HG03060 (cell line): ENCODE measurements at regions not wholly inside any gene's neighbourhood (a gene's known extent, or its start where the extent isn't known, plus 50 kb on each side); places are given as distances from the start of the nearest gene placed in this dataset.

Experiments
- ATAC-seq: cut with Tn5 transposase; IDR thresholded peaks from one replicate; pipeline ENCODE4 v1.9.1; 2021; ENCODE audit warnings: low read depth, moderate number of reproducible peaks; ENCODE audit not compliant: unreplicated experiment

DNA sequence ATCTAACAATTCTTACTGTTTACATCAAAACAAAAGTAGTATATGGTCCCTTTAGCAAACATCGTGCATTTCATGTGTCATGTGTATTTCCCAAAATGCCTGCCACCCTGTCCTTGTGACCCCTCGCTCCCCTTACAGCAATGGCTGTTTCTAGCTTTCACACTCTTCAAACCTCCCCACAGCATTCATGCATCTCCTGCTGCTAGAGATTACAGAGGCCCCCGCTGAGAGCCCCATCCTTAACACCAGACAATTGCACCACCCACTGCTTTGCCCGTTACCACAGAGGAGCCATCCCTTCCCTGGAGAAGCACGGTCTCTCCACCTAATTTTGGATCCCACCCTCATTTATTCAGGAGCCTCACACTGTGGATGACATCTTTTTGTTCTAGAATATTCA lies 149.7 kb upstream of the IRX4 start:
- ATAC-seq = no peak

DNA sequence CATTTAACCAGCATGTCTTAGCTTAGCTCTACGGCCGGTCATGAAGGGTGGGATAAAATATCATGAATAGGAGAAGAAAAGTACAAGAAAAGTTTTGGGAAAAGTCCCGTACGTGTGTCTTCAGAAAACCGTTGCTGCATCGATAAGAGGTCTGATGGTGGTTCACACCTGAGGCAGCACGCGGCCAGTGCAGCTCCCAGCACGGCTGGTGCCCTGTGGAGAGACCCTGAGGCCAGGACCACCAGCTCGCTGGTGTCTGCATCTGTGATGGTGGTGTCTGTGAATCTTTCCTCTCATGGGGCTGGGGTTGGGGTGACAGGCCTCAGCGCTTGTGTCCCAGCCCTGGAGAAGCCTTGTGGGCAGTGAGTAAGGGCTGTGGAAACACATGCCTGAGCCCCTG lies 148.9 kb upstream of the IRX4 start:
- ATAC-seq = no peak

DNA sequence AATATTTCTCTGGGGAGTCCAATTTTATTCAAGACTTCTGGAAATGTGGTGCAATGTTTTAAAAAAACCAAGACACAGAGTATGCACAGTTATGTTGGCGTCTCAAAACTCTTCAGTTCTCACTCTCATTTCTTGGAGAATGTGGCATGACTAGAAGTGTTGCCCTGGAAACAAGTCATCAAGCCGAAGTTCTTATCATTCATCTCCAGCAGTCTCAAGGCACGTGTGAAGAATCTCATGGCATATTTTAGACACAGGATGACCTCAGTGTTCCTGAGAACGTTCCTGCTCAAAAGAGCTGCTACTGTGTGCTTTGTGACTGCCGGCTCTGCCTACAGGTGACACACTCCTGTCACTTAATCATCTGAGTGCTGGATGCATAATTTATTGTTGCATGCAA lies 147.4 kb upstream of the IRX4 start:
- ATAC-seq = no peak

GRCh38 chr5:2029206-2029605 lies 146.5 kb upstream of the IRX4 start:
- ATAC-seq = no peak

DNA sequence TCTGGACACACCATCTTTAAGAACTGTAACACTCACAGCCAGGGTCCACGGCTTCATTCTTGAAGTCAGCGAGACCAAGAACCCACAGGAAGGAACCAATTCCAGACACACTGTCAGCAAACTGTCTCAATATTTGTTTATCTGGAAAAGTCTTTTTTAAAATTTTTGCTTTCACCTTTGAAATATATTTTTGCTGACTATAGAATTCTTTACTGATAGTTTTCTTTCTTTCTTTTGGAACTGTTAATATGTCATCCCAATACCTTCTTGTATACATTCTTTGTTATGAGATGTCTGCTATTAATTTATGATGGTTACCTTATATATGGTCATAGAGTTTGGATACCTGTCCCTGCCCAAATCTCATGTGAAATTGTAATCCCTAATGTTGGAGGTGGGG lies 145.1 kb upstream of the IRX4 start:
- no peak for ATAC-seq

DNA sequence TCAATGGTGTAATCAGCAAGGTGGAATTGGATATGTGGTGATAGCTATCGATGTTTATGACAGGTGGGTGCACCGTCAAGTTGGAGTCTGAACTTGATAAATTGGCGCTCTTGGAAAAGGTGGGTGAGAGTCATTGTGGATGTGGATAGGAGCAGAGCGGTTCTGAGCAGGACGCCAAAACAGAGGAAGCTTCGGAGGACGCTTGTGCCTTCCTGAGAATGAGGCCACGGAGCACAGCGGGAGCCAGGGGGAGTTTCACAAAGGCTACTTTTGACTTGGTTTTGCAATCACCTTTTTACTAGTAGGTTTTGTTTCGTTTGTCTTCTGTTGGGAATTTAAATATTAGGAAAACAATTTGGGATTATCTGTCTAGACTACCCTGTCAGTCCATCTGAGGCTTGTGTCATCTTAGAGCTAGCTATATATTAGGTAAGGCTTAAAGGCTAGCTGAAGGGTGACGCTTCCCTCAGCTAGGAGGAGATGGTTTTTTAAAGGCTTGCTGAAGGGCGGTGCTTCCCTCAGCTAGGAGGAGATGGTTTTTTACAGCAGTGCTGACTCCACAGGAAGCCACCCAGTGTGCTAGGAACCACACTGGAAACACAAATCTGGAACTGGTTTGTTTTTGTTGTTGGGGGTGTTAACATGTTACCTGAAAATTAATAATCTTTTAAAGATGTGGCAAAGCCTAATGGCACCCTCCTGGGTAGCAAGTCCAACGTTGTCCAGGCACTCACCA lies 142.4 kb upstream of the IRX4 start:
- ATAC-seq = no peak

DNA sequence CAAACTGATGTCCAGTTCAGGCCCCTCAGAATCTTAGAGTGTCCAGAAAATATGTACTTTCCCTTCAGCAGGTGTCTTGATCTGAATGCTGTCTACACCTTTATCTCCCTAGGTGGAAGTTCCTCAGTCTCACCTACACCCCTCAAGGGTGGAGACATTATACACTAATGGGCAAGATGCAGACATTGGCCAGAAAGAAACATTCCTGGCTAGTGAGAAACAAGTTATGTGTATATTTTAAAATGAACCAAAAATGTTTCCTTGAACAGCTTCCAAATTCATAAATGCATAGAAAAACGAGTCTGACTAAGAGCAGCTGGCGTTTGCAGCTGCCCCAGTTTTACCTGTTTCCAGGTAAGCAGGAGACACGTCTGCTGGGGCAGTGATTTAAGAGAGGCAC lies 140.5 kb upstream of the IRX4 start:
- ATAC-seq = no peak

- no peak for ATAC-seq
Observed at GRCh38 chr5:2022436-2022835, 139.7 kb upstream of the IRX4 start.

- ATAC-seq = no peak
Observed at GRCh38 chr5:2021484-2022176, 138.9 kb upstream of the IRX4 start.

DNA sequence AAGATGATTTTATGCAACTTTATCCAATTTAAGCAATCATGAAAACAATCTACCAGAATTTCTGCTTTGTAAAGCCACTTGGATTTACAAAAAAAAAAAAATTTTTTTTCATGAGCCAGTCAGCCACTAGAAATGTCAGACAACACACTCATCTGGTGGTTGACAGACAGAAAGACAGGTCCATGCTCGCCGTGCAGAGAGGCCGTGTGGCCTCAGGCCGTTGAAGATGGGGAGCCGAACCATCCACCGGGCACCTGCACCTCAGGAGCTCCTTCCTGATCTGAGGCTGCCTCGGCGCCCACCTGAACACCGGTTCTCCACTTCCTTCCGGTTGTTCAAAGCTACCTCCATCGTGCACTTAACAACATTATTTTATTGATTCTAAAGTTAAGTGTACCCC lies 138.0 kb upstream of the IRX4 start:
- no peak for ATAC-seq

GRCh38 chr5:2019716-2020115 lies 137.0 kb upstream of the IRX4 start:
- no peak for ATAC-seq

- ATAC-seq = no peak
Observed at GRCh38 chr5:2018390-2018724, 135.6 kb upstream of the IRX4 start.

DNA sequence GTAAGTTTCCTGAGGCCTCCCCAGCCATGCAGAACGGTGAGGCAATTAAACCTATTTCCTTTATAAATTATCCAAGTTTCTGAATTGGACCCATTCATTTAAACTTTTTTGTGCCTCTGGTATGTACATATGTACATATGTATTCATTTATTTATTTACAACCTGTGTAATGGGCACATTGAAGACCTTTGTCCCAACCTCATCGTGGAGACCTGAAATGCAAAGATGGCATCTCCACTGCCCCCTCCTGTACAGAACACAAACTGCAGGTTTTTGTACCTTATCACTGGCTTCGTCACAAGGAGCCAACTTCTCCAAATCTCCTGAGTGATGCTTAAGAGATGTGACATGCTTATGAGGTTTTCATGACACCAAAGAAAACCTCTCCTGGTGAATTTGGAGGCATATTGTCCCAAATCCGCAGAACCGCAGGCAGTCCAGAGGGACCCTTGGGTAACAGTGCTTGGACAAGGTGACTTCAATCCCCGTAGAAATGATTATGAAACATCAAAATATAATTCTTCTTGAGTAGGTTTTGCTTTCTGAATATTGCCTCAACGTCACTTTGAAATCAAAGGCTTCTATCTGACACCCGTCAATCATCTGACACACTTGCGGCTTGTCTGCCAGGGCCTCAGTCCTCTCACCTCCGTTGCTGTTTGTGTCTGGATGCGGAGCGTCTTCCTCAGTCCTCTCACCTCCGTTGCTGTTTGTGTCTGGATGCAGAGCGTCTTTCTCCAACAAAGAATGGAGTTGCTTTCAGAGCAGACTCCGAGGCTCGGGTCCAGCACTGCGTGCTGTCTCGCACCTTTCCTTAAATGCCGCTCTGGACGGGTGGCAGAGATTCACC lies 135.0 kb upstream of the IRX4 start:
- no peak for ATAC-seq

- no peak for ATAC-seq
Observed at GRCh38 chr5:2015961-2016360, 133.2 kb upstream of the IRX4 start.

DNA sequence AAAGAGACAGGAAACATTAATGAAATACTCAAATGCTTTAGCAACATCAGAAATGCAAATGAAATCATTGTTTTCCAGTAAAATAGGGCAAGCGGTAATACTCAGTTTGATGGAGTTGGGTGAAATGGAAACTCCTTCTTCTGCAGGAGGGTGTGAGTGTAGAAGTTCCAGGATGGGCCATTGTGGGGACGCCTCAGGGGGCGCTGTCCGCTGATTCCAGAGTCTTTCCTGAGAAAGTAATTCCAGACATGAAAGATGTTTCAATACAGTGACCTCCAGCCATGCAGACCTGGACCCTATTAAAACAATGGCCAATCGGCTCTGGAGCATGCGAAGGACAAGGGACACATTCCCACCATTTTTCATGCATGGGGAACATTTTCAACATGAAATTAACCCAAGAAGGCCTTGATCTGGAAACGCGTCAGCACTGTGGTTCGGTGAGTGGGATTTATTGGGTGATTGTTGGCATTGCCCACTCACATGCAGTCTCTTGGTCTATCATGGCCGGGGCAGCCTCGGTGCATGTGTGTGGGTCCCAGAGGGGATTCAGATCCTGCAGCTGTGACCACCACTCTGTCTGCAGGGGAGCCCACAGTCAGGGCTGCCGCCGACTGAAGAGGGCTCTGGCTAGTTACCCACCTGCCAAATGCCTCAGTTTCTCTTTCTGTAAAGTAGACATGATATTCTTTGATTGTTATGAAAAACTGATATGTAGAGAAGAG lies 132.6 kb upstream of the IRX4 start:
- ATAC-seq = no peak

- ATAC-seq = no peak
Observed at GRCh38 chr5:2014058-2014610, 131.4 kb upstream of the IRX4 start.

GRCh38 chr5:2013301-2014057 lies 130.8 kb upstream of the IRX4 start:
- no peak for ATAC-seq

DNA sequence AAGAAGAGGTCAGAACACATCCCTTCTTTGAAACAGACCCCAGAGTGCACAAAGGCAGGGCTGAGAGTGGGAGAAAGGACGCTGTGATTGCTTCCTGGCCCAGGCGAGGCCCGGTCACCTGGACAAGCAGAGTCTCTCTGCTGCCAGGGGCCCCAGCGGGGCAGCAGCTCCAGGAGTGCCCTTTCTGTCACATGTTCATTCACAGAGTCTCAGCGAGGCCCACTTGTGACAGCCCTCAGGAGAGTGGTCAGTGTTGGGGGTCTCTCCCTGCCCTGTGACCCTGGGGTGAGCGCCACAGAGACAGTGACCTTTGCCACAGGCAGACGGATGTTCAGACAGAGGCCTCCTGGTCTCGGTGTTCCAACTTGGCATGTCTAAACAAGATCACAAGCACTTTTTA lies 130.2 kb upstream of the IRX4 start:
- ATAC-seq = no peak

DNA sequence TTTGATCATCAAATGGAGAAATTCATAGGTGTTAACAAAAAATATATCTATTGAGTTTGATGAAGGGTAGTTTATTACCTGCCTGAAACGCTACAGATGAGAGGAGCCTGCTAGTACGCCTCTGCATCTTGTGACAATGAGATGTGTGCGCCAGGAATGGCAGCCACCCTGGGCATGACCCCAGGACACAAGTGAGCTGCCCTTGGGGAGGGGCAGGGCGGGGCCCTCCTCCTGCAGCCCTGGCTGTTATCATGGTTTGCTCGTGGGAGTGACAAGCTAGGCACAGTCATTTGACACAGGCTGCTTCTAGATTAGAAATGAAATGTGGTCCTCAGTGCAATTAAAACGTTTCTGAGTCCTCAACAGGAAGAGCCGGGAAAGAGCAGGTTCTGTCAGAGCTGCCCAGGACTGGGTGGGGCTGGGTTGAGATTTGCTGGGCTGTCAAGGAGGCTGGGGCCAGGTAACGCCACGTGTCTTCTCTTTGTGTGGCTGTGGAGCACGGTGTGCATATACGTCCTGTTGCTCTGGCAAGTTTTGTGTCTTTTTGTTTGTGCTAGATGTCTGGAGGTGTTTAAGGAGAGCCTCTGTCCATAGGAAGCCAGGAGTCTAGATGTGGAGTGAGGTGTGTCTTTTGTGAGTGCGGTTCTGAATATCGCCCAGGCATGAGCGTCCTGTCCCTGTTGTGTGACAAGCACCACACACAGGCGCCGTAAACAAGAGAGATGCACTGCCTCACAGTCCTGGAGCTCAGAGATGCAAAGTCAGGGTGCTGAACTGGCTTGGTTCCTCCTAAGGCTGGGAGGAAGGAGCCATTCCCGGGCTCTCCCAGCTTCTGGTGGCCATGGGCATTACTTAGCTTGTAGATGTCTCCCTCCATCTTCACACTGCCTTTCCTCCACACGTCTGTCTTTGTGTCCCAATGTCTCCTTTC lies 129.0 kb upstream of the IRX4 start:
- ATAC-seq = no peak
